Osteocyte (in vitro differentiated cells): ENCODE measurements at regions not wholly inside any gene's neighbourhood (a gene's known extent, or its start where the extent isn't known, plus 50 kb on each side); places are given as distances from the start of the nearest gene placed in this dataset.

Experiments
- DNase-seq: peaks from one replicate; pipeline ENCODE4 v3.0.0; 2021; ENCODE audit warnings: mixed read lengths; ENCODE audit not compliant: unreplicated experiment; ENCODE audit errors: extremely low spot score
- H3K27ac Mint-ChIP-seq: one replicate; pipeline ENCODE4 v1.8.0; 2021; ENCODE audit warnings: mild to moderate bottlenecking, mixed read lengths; ENCODE audit not compliant: unreplicated experiment
- H3K27me3 Mint-ChIP-seq: one replicate; pipeline ENCODE4 v1.8.0; 2021; ENCODE audit warnings: mixed read lengths; ENCODE audit not compliant: unreplicated experiment
- H3K36me3 Mint-ChIP-seq: one replicate; pipeline ENCODE4 v1.8.0; 2021; ENCODE audit warnings: mixed read lengths; ENCODE audit not compliant: unreplicated experiment
- H3K4me1 Mint-ChIP-seq: one replicate; pipeline ENCODE4 v1.8.0; 2021; ENCODE audit warnings: mixed read lengths; ENCODE audit not compliant: unreplicated experiment
- H3K4me3 Mint-ChIP-seq: one replicate; pipeline ENCODE4 v1.8.0; 2021; ENCODE audit warnings: mild to moderate bottlenecking, moderate library complexity, mixed read lengths; ENCODE audit not compliant: unreplicated experiment
- H3K9me3 Mint-ChIP-seq: one replicate; pipeline ENCODE4 v1.8.0; 2021; ENCODE audit warnings: mixed read lengths; ENCODE audit not compliant: unreplicated experiment
- TF ChIP-seq, protein P1 (sequence below): fragments of 200-600 bp; sonication (generic); IDR thresholded peaks from 2 replicates; pipeline ENCODE4 v1.5.0; 2021; ENCODE audit warnings: antibody characterized with exemption, mild to moderate bottlenecking, moderate library complexity

DNA sequence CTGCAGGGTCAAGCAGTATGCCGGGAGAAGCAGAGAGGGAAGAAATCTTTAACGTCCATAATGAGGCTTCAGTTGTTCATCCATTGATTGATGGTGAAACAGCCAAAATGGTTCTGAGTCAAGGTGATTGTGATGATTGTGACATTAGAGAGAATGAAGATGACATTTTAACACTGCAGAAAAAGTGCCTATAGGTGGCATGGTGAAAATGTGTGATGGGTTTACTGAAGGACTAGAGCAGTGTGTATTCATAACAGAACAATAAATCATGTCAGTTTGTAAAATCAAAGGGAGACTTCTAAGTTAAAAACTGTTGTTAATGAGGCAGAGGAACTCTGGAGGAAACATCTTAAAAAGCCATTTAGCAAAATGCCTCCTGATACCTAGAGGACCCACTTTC lies 57.7 kb upstream of the CAND1 start:
- Mint-ChIP-seq H3K9me3 (no peaks in the 10 kb centered on the region), H3K36me3 (no peaks in the 10 kb centered on the region), H3K4me3 (no peak overlapping the region), H3K4me1 (no peaks in the 10 kb centered on the region), H3K27me3 (peaks cover 54% of the 10 kb centered on the region), H3K27ac (no peak overlapping the region)
- no peak for DNase-seq
- TF ChIP-seq, protein P1, sequence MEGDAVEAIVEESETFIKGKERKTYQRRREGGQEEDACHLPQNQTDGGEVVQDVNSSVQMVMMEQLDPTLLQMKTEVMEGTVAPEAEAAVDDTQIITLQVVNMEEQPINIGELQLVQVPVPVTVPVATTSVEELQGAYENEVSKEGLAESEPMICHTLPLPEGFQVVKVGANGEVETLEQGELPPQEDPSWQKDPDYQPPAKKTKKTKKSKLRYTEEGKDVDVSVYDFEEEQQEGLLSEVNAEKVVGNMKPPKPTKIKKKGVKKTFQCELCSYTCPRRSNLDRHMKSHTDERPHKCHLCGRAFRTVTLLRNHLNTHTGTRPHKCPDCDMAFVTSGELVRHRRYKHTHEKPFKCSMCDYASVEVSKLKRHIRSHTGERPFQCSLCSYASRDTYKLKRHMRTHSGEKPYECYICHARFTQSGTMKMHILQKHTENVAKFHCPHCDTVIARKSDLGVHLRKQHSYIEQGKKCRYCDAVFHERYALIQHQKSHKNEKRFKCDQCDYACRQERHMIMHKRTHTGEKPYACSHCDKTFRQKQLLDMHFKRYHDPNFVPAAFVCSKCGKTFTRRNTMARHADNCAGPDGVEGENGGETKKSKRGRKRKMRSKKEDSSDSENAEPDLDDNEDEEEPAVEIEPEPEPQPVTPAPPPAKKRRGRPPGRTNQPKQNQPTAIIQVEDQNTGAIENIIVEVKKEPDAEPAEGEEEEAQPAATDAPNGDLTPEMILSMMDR = no peak

DNA sequence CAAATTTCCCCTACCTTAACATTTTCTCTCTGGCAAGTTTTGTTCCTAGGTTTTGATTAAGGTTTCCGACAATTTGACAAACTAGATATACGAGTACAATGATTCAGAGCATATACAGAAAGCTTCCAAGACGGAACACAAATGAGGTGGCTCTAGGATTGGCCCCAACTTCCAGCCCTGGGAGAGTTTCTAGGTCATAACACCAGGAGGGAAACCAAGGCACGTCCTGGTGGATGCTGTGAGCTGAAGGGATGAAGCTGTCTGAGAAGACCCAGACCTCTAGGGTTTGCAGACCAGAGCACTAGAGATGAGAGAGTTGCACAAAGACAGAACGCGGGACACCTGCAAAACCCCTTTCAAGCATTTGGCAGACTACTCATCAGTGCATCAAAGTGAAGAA lies 51.5 kb upstream of the CAND1 start:
- DNase-seq = no peak
- TF ChIP-seq, protein P1 = no peak
- Mint-ChIP-seq H3K27ac (no peak overlapping the region), H3K4me1 (no peaks in the 10 kb centered on the region), H3K4me3 (no peak overlapping the region), H3K27me3 (peaks cover 40% of the 10 kb centered on the region), H3K9me3 (no peaks in the 10 kb centered on the region), H3K36me3 (no peaks in the 10 kb centered on the region)
